ENCODE measurements at regions not wholly inside any gene's neighbourhood (a gene's known extent, or its start where the extent isn't known, plus 50 kb on each side); places are given as distances from the start of the nearest gene placed in this dataset.

DNA sequence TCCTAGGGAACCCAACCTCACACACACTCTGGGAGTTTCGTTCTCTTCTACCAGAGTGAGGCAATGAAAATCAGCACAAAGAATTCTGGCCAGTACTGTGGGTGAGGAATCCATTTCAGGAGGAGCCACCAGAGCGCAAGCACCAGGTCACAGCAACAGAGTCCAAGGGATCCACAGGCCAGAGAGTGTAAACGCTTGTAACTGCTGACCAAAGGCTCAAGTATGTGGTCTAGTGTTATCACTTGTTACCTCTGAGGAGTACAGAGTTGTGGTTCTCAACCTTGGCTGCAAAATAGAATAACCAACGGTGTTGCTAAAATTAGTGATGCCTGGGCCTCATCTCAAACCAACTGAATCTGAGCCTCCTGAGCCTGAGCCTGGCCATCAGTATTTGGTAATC lies 152.5 kb upstream of the ZNF366 start:
- TF ChIP-seq YY1 (IDR thresholded peaks at IDR 0.05; ENCODE audit: insufficient read depth, insufficient read length) (no peak), ZNF274 (IDR thresholded peaks at IDR 0.05; ENCODE audit: low read depth, low read length) (no peak), SUZ12 (IDR thresholded peaks at IDR 0.05; ENCODE audit: extremely low read depth, insufficient read depth, insufficient read length) (no peak)

All from NT2/D1 (cell line).